CD14-positive monocyte (primary cell): ENCODE measurements at regions not wholly inside any gene's neighbourhood (a gene's known extent, or its start where the extent isn't known, plus 50 kb on each side); places are given as distances from the start of the nearest gene placed in this dataset.

Experiments
- DNase-seq, 3 donors: peaks; one replicate each; pipeline ENCODE4 v3.0.0-alpha.2; 2011 to 2022
- H2AFZ ChIP-seq: 2 replicates; pipeline ENCODE4 v1.6.0; 2012; ENCODE audit warnings: mild to moderate bottlenecking, low read depth, low read length, inconsistent platforms; ENCODE audit not compliant: insufficient read depth, poor library complexity, severe bottlenecking
- H3K27ac ChIP-seq, 2 donors: 1 replicate in 1 of 2; 2 replicates in 1 of 2; pipeline ENCODE4 v1.5.1; 2012 to 2013; ENCODE audit warnings: low read length in 2 of 2, control low read depth in 1 of 2, inconsistent platforms in 1 of 2, low read depth in 1 of 2, mild to moderate bottlenecking in 1 of 2
- H3K27me3 ChIP-seq, 2 donors: one replicate each; pipeline versions ENCODE4 v1.6.0 to v1.6.1; 2011 to 2013; ENCODE audit warnings: low read length in 2 of 2; ENCODE audit not compliant: control insufficient read depth in 2 of 2, insufficient read depth in 2 of 2
- H3K36me3 ChIP-seq, 2 donors: replicated peaks in 1 of 2; 1 replicate in 1 of 2; 2 replicates in 1 of 2; pipeline versions ENCODE4 v1.5.1 to v1.6.1; 2012 to 2013; ENCODE audit warnings: low read length in 2 of 2, control low read depth in 1 of 2, inconsistent platforms in 1 of 2, mild to moderate bottlenecking in 1 of 2; ENCODE audit not compliant: insufficient read depth in 2 of 2, control insufficient read depth in 1 of 2
- H3K4me1 ChIP-seq, 2 donors: 1 replicate in 1 of 2; 2 replicates in 1 of 2; pipeline versions ENCODE4 v1.5.1 to v1.6.1; 2012 to 2013; ENCODE audit warnings: low read length in 2 of 2, control low read depth in 1 of 2, inconsistent platforms in 1 of 2, mild to moderate bottlenecking in 1 of 2, moderate library complexity in 1 of 2; ENCODE audit not compliant: insufficient read depth in 2 of 2, control insufficient read depth in 1 of 2
- H3K4me2 ChIP-seq: replicated peaks from 2 replicates; pipeline ENCODE3; 2012; ENCODE audit warnings: low read length, moderate library complexity, mild to moderate bottlenecking; ENCODE audit not compliant: poor library complexity, severe bottlenecking; ENCODE audit errors: extremely low read depth
- H3K4me3 ChIP-seq, 3 experiments: fragments of 200-600 bp in 1 of 3; sonication (generic) in 1 of 3; replicated peaks in 1 of 3; 1 replicate in 2 of 3; 2 replicates in 1 of 3; pipeline ENCODE4 v1.5.1; 2011 to 2013; ENCODE audit warnings: low read length in 3 of 3, mild to moderate bottlenecking in 3 of 3, control low read depth in 2 of 3, low read depth in 2 of 3, inconsistent platforms in 1 of 3, moderate library complexity in 1 of 3
- H3K79me2 ChIP-seq: 2 replicates; pipeline ENCODE4 v1.6.0; 2012; ENCODE audit warnings: mild to moderate bottlenecking, control low read depth, inconsistent platforms, low read length, moderate library complexity; ENCODE audit not compliant: insufficient read depth
- H3K9ac ChIP-seq: 2 replicates; pipeline ENCODE4 v1.6.0; 2017; ENCODE audit warnings: low read length, mild to moderate bottlenecking; ENCODE audit not compliant: insufficient read depth, poor library complexity, severe bottlenecking
- H3K9me3 ChIP-seq, 2 donors: replicated peaks in 1 of 2; 1 replicate in 1 of 2; 2 replicates in 1 of 2; pipeline versions ENCODE4 v1.5.1 to v1.6.1; 2012 to 2013; ENCODE audit warnings: low read length in 2 of 2, control low read depth in 1 of 2; ENCODE audit not compliant: control insufficient read depth in 1 of 2, insufficient read depth in 1 of 2
- H4K20me1 ChIP-seq: 2 replicates; pipeline ENCODE4 v1.6.0; 2012; ENCODE audit warnings: mild to moderate bottlenecking, low read length, control low read depth, moderate library complexity; ENCODE audit not compliant: insufficient read depth
- H3K27ac Mint-ChIP-seq, 7 donors: one replicate each; pipeline ENCODE4 v1.8.0; 2020; ENCODE audit warnings: mild to moderate bottlenecking in 7 of 7, mixed read lengths in 7 of 7, moderate library complexity in 6 of 7, inconsistent platforms in 2 of 7
- H3K27me3 Mint-ChIP-seq, 3 donors: one replicate each; pipeline ENCODE4 v1.8.0; 2021 to 2022; ENCODE audit warnings: low read depth in 3 of 3, mild to moderate bottlenecking in 3 of 3, mixed read lengths in 3 of 3, moderate library complexity in 3 of 3, inconsistent platforms in 1 of 3
- H3K36me3 Mint-ChIP-seq, 2 donors: one replicate each; pipeline ENCODE4 v1.8.0; 2020; ENCODE audit warnings: mixed read lengths in 2 of 2, inconsistent platforms in 1 of 2, mild to moderate bottlenecking in 1 of 2
- H3K4me1 Mint-ChIP-seq: one replicate; pipeline ENCODE4 v1.8.0; 2020; ENCODE audit warnings: mild to moderate bottlenecking, mixed read lengths
- H3K4me3 Mint-ChIP-seq, 2 donors: one replicate each; pipeline ENCODE4 v1.8.0; 2020; ENCODE audit warnings: mild to moderate bottlenecking in 2 of 2, mixed read lengths in 2 of 2, moderate library complexity in 1 of 2
- H3K9me3 Mint-ChIP-seq, 7 donors: one replicate each; pipeline ENCODE4 v1.8.0; 2020 to 2022; ENCODE audit warnings: mixed read lengths in 7 of 7, mild to moderate bottlenecking in 6 of 7, moderate library complexity in 6 of 7, inconsistent platforms in 2 of 7
- CTCF ChIP-seq: fragments of 200-600 bp; IDR thresholded peaks from one replicate; pipeline ENCODE4 v1.8.0; 2022; ENCODE audit warnings: antibody characterized with exemption, mild to moderate bottlenecking
- WGBS: methylation state at CpG from one replicate; pipeline ENCODE4 v1.1.5; 2013; ENCODE audit warnings: missing lambda C conversion rate; ENCODE audit not compliant: insufficient coverage; 5-methylcytosine and 5-hydroxymethylcytosine counted together
- intact Hi-C, 2 donors: fragments of 100-400 bp; cut with micrococcal nuclease; formaldehyde crosslinking; loops; one replicate each; pipeline versions ENCODE4 v1.15.0 to v1.15.1; 2023

DNA sequence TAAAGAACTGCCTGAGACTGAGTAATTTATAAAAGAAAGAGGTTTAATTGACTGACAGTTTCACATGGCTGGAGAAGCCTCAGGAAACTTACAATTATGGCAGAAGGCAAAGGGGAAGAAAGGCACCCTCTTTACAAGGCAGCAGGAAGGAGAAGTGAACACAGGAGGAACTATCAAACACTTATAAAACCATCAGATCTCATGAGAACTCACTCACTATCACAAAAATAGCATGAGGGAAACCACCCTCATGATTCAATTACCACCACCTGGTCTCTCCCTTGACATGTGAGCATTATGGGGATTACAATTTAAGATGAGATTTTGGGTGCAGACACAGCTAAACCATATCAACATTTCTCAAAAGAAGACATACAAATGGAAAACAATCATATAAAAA lies 266.3 kb downstream of the EPM2A start:
- Histone ChIP-seq H2AFZ (no peak overlapping the region), H3K4me1 (no peaks in the 10 kb centered on the region), H3K9me3 (peaks cover 15 to 24% of the 10 kb centered on the region in 2 donors), H3K4me3 (no peak overlapping the region), H3K36me3 (no peaks in the 10 kb centered on the region), H3K9ac (no peak overlapping the region), H3K27ac (no peak overlapping the region), H3K27me3 (no peaks in the 10 kb centered on the region), H4K20me1 (no peaks in the 10 kb centered on the region), H3K79me2 (no peaks in the 10 kb centered on the region), H3K4me2 (no peak overlapping the region)
- Mint-ChIP-seq H3K36me3 (no peaks in the 10 kb centered on the region), H3K4me1 (no peaks in the 10 kb centered on the region), H3K9me3 (peaks cover 6 to 20% (median 10%) of the 10 kb centered on the region in 7 donors), H3K27ac (no peak overlapping the region), H3K27me3 (peaks cover 0 to 2% (median 0%) of the 10 kb centered on the region in 3 donors), H3K4me3 (no peak overlapping the region)
- TF ChIP-seq CTCF = no peak
- intact Hi-C loops = no loop called here
- no peak for DNase-seq

GRCh38 chr6:145475794-145476396 lies 259.4 kb downstream of the EPM2A start:
- intact Hi-C loops = no loop called here
- Mint-ChIP-seq H3K4me3 (no peak overlapping the region), H3K4me1 (no peaks in the 10 kb centered on the region), H3K36me3 (no peaks in the 10 kb centered on the region), H3K27ac (no peak overlapping the region), H3K27me3 (peaks cover 0 to 2% (median 0%) of the 10 kb centered on the region in 3 donors), H3K9me3 (peaks cover 10 to 24% (median 19%) of the 10 kb centered on the region in 7 donors)
- no peak overlapping the region for H3K9ac ChIP-seq
- no peak overlapping the region for H3K27ac ChIP-seq
- no peaks in the 10 kb centered on the region for H3K4me1 ChIP-seq
- no peaks in the 10 kb centered on the region for H3K79me2 ChIP-seq
- no peaks in the 10 kb centered on the region for H4K20me1 ChIP-seq
- TF ChIP-seq CTCF = no peak
- no CpG with 5 or more reads among the region's 1 CpG for WGBS
- no peaks in the 10 kb centered on the region for H3K36me3 ChIP-seq
- H3K4me3 ChIP-seq = no peak overlapping the region
- H3K27me3 ChIP-seq = no peaks in the 10 kb centered on the region
- no peak overlapping the region for H2AFZ ChIP-seq
- DNase-seq = no peak
- peaks cover 17 to 24% of the 10 kb centered on the region in 2 donors for H3K9me3 ChIP-seq
- no peak overlapping the region for H3K4me2 ChIP-seq
